ENCODE measurements at regions not wholly inside any gene's neighbourhood (a gene's known extent, or its start where the extent isn't known, plus 50 kb on each side); places are given as distances from the start of the nearest gene placed in this dataset.
"Not testable (repeated sequence)": the region's sequence is repeated elsewhere in the genome, so short reads cannot be mapped to it uniquely, and the experiment has no call there.

DNA sequence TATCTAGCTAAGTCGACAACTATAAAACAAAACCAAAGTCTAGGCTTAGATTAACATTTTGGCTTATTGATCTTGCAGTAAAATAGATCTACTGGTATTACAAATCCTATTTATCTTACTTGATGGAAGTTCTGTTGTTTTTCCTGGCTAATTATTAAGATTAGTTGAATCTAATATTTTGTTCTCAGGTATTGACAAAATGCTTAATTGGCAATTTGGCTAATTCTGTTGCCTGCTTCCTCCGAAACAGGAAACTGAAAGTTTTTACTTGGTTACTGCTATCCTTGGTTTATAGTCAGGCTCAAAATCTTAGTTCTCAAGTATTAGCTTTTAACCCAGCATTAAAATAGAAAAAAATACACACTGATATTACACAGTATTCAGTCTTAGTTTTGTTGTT, 820.5 kb downstream of the NR2F1-AS1 start:
- no peak for DNase-seq

DNA sequence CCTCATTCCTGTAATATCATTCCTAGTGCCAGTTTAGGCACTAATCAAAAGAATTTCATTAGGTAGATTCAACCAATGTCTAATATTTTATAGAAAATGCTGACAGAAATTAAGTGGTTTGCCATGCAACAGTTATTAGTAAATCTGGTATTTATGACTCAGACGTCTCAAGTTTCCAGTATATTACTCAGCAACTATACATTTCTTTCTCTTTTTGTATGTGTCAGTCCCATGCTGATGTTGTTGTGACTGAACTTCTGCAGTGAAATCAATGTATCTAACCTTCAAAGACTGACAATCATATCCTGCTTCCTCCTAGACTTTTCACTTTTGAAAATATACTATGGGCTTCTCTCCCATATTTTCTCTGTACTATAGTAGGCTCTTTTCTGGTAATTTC, 822.5 kb downstream of the NR2F1-AS1 start:
- no peak for DNase-seq

DNA sequence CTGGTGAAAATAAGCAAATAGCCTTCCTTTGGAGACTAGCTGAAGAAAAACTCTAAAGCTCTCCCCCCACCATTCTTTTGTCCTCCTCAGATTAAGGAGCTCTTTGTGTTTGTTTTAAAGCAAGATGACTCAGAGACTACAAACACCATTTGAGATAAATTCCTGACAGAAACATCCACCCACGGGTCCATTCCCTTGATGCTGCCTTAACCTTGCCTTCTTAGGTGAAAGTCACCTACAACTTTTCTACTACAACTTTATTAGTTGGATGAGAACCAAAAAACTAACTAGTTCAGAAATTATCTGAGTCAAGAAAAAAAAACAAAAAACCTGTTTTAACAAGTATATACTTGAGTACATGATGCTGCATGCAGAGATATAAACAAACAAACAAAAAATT, 831.1 kb downstream of the NR2F1-AS1 start:
- DNase-seq = no peak

DNA sequence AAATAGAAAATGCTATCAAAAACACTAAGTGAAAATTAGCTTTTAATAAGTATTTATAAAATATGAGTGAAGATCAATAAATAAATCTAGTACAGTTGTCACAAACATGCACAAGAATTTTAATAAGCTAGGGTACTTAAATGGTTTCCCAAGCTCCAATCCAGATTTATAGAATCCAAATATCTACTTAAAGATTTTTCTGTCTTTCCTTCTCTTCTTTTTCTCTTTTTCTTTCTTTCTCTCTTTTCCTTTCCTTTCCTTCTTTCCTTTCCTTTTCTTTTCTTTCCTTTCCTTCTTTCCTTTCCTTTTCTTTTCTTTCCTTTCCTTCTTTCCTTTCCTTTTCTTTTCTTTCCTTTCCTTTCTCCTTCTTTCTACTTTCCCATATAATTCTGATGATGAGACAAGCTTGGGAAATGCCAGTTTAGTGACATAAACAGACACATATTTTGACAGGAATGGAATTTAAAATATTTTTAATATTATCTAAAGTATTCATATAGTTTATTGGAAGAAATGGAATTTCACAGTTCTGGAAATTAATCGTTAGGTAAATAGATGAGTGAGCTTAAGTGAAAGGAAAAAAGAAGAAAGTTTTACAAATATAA, 832.8 kb downstream of the NR2F1-AS1 start:
- DNase-seq = no peak

DNA sequence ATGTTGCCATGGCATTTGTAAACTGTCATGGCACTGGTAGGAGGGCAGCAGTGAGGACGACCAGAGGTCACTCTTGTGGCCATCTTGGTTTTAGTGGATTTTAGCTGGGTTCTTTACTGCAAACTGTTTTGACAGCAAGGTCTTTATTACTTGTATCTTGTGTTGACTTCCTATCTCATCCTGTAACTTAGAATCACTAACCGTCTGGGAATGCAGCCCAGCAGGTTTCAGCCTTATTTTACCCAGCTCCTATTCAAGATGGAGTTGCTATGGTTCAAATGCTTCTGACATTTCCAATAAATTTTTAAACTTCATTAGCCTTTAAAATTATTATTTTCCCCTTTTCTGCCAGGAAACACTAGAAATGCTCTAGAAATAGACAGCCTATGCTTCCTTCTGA, 839.1 kb downstream of the NR2F1-AS1 start:
- no peak for DNase-seq

DNA sequence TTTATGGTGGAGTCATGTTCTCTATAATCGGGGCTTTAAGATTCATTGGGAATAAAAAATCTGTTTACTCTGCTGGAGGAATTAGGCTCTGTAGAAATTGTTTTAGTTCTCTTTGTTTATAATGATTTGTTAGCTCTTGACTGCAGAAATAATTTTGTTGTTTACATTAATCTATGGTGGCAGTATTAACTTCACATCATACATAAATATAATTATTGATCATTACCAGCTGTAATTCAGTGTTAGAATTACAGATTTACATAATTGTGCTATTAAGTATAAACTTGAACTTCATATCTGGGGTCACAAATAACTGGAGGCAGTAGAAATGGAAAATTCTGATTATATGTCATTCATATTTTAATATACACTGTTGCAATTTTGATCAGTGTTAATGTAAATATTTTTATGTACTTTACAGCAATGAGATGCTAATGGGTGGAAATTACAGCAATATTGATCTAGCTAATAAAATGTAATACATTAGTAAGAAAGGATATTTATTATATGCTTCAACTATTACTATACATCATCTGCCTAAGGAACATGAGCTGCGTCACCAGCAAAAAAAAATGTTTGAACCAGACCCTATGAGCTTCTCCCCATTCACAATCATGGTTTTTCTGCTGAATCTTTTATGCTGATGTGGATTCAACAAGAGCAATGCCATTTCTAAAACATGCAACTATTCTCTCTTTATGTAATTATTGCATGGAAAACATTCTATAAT, 846.6 kb downstream of the NR2F1-AS1 start:
- no peak for DNase-seq

DNA sequence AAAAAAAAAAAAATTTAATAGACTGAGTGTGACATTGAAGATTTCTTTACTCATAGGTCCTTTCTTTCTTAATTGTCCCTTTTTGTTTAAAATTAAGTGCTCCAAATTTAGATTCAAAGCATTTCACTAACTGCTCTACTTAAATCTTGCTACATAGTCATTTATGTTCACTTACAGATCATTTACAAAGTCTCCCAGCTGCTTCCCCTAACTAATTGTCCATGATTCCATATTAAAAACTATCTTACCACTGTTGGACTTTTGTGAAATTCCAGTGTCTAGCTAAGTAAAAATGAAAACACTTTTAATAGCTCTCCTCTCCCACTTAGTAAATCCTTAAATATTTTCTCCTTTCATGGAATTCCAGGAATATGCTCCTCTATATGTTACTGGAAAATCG, 850.5 kb downstream of the NR2F1-AS1 start:
- no peak for DNase-seq

DNA sequence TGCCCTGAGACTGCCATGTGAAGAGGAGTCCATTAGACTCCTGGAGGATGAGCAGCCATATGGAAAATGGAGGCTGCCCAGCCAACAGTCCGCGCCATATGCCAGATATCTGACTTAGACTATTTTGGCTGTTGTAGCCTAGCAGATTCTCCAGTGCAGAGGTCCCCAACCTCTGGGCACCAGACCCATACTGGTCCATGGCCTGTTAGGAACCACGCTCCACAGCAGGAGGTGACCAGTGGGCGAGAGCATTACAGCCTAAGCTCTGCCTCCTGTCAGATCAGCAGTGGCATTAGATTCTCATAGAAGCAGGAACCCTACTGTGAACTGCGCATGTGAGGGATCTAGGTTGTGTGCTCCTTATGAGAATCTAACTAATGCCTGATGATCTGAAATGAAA, 851.9 kb downstream of the NR2F1-AS1 start:
- no peak for DNase-seq

DNA sequence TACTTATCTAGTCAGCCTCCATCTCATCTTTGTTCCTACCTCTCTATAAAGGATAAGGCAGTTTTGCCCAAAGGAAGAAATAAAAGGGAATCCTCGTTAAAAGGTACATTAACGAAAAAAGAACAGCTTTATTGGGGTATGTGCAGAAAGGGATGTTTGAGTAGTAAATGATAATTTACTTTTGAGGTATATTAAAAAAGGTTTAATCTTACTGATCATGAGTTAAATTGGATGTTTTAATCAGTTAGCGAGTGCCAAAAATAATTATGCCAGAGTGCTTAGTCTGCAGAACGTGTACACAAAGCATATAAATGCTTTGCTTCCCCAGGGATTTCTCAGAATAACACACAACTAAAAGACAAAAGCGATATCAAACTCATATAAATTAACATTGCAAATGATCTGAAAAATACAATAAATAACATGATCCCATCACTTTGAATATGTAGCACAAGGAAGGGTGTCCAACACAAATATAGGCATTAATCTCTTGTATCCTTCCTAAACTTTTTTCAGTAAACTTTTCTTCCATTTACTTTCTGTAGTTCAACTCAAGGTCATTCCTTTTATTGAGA, 865.0 kb downstream of the NR2F1-AS1 start:
- DNase-seq = no peak

DNA sequence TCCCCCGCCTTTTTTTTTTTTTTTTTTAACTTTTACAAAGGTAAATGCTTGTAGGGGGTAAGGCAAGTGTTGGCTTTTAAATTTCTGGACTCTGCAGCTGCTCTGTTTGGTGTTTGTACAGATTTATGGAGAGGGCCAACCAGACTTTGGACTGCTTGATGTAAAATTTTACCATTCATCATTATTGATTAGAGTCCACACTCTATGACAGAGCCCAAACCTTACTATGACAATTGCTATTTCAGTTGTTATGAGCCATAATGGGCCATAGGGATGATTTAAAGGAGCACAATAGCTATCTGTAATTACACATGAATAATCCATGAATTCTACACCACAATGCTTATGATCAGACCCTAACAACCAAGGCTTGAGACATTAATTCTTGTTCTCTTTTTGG, 867.2 kb downstream of the NR2F1-AS1 start:
- no peak for DNase-seq

DNA sequence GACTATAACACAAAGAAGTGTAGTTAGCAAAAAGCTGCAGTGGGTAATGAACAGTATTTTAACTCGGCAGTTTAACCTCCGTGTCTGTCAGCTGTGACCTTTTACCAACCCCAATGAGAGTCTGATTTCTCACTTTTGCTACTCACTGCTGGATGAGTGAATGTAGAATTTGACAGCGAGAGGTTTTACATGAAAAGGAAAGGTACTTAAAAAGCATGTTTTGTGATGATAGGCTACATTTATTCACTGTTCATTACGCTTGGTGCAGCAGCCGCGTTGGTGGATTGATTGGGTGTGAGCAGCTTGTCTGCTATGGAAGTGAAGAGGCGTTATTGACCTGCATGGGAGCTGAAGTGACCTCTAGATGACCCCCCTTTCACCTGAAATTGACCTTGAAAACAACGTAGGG, 867.7 kb downstream of the NR2F1-AS1 start:
- DNase-seq = no peak

DNA sequence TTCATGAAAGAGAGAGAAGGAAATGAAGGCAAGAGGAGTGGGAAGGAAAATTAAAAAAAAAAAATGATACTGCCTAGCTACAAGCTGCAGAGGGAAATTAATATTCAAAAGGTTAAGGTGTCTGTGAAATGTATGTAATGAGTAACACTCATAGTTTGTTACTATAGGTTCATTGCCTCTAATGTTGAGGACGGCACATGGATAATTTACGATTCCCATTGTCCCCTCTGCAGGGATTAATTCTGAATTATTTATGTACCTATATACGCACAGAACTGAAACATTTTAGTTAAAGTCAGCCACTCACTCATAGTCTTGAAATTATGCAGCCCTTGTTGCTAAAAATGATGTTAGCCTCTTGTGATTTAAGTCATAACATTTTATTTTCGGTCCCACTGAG, 869.1 kb downstream of the NR2F1-AS1 start:
- no peak for DNase-seq

DNA sequence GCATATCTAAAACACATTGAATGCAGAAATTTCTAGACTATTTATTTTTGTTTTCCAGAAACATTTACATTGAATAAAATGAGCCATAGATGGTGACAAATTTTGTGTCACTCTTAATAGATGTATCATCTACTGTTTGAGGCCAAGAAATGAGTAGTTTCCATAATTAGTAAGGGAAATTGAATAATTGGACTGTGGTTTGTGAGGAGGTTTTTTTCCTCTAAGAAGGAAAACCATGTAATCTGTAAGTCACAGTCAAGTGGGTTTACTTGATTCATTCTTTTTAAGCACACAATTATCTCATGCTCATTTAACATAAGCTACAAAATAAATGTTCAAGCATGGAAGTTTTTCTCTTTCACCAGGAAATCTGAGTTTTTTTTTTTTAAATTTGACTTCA, 876.4 kb downstream of the NR2F1-AS1 start:
- DNase-seq = no peak

DNA sequence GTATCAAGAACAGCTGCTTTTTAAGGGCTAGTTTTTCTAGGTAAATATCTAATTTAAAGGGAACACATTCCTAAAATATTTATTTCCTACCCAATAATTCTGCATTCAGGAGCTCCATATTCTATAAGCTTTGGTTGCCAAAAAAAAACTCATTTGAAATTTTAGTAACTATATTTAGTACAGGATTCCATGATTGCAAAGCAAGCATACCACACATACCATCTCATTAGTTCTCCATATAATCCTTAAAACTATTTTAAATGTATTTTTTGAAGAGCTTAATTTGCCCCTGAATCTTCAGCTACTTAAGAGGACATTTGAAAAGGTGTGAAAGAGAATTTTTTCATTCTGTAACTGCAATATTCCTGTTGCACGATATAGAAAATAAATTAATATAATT, 877.0 kb downstream of the NR2F1-AS1 start:
- no peak for DNase-seq

DNA sequence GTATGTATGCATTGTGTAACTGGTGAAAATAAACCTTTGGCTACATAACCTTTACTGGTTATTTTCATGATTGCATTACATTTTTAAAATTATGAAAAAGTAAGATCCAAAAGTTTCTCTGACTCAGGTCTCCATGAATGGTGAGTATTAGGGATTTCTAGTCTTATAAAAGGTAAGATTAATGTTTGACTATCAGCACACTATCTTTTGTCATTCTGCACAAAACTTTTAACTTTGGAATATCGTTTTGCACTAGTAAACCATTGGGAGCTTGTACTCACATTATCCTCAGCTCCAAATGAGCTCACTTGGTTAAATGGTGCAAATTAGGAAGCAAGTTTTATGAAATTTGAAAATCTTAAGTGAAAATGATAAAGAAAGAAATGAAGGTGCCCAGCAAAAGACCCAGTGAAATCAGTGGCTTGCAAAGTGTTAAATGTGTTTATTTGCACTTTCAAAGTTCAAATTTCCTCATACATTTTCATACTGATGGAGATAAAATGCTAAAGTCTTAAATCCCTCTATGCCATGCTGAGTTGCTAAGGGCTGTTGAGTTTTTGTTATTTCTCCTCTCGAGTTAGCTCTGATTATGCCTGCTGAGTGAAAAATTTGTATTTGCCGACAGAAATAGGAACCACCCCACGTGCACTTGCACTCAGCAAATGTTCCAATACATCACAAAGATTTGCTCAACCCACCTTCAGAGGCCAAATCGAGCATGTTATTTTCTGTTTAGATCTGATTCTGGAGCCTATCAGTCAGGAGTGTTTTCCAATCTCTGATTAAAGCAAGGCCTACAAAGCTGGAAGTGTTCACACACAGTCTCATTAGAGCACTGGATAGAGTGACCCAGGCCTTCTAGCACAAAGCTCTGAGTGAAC, 885.7 kb downstream of the NR2F1-AS1 start:
- no peak for DNase-seq

DNA sequence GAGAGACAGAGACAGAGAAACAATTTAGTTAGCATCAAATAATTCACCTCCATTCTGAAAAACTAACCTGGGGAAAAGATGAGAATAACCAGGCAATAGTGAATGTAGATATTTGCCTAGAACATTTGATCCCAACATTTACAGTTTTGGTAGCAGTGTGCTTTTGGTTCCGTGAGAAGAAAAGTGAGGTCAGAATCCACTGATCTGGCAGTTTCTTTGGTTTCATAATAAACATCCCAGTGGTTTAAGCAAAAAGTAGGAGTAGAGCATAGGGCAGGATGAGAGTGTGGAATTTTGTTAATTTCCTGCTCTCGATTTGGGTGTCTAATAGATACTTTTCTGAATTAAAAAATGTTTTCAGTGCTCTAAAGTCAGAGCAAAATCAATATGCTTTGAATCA, 887.0 kb downstream of the NR2F1-AS1 start:
- DNase-seq = no peak

DNA sequence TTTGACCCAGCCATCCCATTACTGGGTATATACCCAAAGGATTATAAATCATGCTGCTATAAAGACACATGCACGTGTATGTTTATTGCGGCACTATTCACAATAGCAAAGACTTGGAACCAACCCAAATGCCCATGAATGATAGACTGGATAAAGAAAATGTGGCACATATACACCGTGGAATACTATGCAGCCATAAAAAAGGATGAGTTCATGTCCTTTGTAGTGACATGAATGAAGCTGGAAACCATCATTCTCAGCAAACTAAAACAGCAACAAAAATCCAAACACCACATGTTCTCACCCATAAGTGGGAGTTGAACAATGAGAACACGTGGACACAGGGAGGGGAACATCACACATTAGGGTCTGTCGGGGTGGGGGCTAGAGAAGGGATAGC, 889.1 kb downstream of the NR2F1-AS1 start:
- not testable (repeated sequence) for DNase-seq

DNA sequence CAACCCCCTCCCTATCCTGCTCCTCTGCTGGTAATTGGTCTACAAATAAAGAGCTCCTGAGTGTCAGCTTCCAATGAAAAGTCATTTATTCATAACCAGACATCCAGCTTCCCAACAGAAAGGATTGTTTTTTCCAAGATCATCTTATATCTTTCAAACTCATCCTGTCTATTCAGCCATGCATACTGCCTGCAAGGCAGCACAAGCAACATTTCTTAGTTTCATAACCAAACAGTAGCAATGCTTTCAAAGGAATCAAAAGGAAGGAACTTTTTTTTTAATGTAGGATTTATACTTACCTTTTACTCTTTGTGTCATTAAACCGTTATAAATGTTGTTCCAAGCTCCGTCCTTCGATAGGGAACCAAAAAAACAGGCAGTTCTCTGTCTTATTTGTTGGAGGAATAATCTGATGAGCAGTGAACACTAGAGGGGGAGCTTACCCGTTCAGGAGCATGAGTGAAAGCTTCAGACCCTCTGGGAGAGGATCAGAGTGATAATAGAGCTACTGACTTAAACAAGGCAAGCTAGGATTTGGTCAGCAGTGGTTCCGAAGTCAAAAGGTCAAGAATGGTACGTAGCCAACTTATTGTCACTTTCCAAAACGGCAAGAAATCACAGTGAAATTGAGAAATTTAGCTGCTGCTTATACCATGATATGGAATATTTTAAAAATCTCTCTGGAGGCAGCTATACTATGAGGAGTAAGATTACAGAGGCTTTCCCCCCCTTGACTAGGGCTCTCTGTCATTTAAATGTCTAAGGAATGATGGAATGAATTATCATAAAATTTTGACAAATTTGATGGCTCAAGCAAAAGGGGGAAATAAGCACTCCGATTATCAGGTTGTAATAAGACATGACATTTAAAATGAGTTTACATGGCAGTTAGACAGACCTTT, 892.9 kb downstream of the NR2F1-AS1 start:
- no peak for DNase-seq

DNA sequence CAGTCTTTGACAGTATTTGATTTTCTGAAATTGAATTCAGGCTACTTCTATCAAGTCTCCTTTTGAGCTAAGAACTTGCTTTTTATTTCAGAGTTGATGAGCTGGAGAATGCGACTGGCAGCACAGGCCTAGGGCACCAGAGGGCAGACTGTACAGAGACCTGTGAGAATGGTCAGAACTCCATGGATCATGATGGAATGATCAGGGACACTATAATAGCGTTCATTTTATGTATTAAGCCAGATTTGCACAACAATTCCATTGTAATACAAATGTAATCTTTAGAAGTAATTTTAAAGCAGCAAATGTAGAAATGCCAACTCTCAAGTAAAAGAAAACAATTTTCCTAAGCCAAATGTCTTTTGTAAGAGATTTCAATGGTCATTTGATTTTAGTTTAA, 902.4 kb downstream of the NR2F1-AS1 start:
- no peak for DNase-seq

DNA sequence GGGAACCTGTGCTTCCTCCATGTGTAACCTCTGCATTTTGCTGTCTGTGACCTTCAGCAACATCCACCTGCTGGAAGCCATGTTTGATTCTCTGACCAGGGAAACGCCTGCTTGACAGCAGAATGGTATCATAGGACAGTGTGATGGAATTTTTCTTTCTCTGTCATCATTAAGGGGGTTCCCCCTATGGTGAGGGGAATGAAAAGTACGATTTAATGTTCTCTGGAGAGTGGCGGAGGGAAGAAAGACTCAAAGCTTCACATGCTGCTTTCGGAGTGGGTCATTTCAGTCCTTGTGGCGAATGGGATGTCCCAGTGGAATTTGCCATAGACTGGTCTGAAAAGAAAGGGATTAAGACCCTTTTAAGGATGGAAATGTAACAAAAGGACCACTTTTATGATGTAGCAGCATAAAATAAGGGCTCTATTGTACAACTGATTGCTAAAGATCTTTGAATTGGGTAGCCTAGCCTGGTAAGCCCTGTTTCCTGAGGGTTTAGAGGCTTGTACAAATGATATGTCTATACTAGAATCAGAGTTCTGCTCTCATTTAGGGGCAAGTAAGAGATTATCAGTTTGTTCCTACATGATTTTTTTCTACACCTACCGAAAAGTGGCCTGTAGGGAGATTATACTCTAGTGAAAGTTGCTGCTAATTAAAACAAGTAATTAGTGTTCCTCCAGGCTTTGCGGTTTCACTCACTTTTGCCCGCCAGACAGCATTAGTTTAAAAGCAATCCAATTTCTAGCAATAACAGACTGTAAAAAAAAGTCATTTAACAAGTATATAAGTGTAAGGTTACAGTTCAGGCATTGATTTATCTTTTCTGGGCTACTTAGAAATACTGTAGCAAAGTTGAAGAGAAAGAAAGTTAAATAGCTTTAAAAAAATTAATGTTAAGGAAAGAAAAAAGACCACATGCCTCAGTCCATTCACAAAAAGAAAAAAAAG, 904.5 kb downstream of the NR2F1-AS1 start:
- DNase-seq = no peak

DNA sequence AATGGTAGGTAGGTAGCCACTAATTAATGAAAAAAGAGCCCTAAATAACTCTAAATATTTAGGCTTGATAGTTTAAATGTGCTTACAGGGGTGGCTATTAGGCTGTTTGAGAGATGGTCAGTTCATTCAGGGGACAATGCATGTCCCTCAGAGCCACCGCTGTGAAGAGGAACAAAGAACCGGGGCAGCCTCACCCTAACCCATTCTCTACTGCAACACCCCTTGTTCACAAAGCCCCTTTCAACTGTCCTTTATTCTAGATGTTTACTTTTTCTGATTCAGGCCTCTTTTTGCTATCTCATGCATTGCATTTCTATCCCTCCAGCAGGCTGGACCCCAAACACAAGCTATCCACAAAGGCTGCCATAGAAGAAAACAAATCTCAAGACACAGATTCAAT, 906.7 kb downstream of the NR2F1-AS1 start:
- DNase-seq = no peak

Measured in central memory CD4-positive, alpha-beta T cell (primary cell).